ENCODE measurements at regions not wholly inside any gene's neighbourhood (a gene's known extent, or its start where the extent isn't known, plus 50 kb on each side); places are given as distances from the start of the nearest gene placed in this dataset.

DNA sequence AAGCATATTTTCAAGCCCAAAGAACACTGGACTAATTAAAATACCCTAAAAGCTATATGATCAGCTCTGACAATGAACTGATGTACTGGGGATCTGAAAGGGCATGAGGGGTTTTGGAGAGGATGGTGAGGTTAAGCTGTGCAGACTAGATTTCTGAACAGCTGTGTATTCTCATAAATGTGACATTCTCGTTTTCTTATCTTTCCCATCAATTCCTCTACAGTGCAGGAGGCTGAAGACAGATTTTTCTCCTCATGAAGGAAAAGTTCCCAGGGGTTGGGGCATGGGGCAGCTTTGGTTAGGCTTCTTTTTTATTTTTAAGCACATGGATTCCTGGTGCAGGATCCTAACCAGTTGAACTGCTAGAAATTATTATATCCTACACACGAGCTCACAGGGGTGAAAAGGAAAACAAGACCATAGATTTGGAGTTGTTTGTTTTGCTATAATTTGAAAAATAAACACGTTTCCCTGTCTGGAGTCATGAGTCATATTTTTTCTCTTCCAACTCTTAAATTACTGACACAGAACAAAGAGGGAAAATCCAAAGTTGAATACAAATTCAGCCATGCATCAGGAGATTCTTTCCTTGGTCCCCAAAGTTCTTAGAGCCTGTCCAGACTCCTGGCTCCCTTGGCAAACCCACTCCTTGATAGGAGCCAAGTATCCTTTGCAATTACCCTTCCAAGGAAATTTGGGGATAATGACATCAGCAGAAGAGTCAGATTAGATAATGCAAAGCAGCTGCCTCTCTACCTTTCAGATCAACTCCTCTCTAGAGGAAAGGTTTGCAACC lies 147.7 kb upstream of the NPVF start:
- TF ChIP-seq POLR2AphosphoS5 (IDR thresholded peaks at IDR 0.05; ENCODE audit: low read depth, low read length) (no peak), TCF7L2 (IDR thresholded peaks at IDR 0.05; ENCODE audit: borderline replicate concordance, extremely low read depth, insufficient read depth, insufficient read length) (no peak), EGR1 (IDR thresholded peaks at IDR 0.05; ENCODE audit: low read depth) (no peak), EZH2 (IDR thresholded peaks at IDR 0.05) (no peak), RAD21 (IDR thresholded peaks at IDR 0.05; ENCODE audit: low read depth) (no peak), ZFX (IDR thresholded peaks at IDR 0.05) (no peak), EZH2phosphoT487 (IDR thresholded peaks at IDR 0.05; ENCODE audit: borderline replicate concordance) (no peak), SRF (IDR thresholded peaks at IDR 0.05; ENCODE audit: low read depth) (no peak), POLR2A (IDR thresholded peaks at IDR 0.05; ENCODE audit: borderline replicate concordance, extremely low read depth, insufficient read depth, insufficient read length) (no peak)
- TF ChIP-seq, protein P1, sequence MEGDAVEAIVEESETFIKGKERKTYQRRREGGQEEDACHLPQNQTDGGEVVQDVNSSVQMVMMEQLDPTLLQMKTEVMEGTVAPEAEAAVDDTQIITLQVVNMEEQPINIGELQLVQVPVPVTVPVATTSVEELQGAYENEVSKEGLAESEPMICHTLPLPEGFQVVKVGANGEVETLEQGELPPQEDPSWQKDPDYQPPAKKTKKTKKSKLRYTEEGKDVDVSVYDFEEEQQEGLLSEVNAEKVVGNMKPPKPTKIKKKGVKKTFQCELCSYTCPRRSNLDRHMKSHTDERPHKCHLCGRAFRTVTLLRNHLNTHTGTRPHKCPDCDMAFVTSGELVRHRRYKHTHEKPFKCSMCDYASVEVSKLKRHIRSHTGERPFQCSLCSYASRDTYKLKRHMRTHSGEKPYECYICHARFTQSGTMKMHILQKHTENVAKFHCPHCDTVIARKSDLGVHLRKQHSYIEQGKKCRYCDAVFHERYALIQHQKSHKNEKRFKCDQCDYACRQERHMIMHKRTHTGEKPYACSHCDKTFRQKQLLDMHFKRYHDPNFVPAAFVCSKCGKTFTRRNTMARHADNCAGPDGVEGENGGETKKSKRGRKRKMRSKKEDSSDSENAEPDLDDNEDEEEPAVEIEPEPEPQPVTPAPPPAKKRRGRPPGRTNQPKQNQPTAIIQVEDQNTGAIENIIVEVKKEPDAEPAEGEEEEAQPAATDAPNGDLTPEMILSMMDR (IDR thresholded peaks at IDR 0.05 in 2 of 3, conservative IDR thresholded peaks at IDR 0.05 in 1 of 3; ENCODE audit: borderline replicate concordance in 1 of 3, insufficient read depth in 1 of 3, low read depth in 2 of 3, low read length in 2 of 3), result no peak
- TF ChIP-seq, protein P2, sequence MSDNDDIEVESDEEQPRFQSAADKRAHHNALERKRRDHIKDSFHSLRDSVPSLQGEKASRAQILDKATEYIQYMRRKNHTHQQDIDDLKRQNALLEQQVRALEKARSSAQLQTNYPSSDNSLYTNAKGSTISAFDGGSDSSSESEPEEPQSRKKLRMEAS (IDR thresholded peaks at IDR 0.05), result no peak

All from HCT116 (cell line).